H9 (cell line): ENCODE measurements at regions not wholly inside any gene's neighbourhood (a gene's known extent, or its start where the extent isn't known, plus 50 kb on each side); places are given as distances from the start of the nearest gene placed in this dataset.
A peak's percentile ranks its signal among the peaks of the same experiment; 100 is the strongest.
"Not testable (repeated sequence)": the region's sequence is repeated elsewhere in the genome, so short reads cannot be mapped to it uniquely, and the experiment has no call there.

Experiments used
- DNase-seq: peaks from one replicate; pipeline ENCODE4 v3.0.0-alpha.2; 2017
- H2AFZ ChIP-seq: one replicate; pipeline ENCODE4 v1.6.1; 2013; ENCODE audit warnings: mild to moderate bottlenecking, low read length, control low read depth, moderate library complexity
- H2AK5ac ChIP-seq: 2 replicates; pipeline ENCODE4 v1.6.1; 2013; ENCODE audit warnings: low read length, control low read depth, mixed read lengths; ENCODE audit not compliant: insufficient read length
- H2BK120ac ChIP-seq: one replicate; pipeline ENCODE4 v1.6.1; 2013; ENCODE audit warnings: low read depth, mild to moderate bottlenecking, low read length, control low read depth, inconsistent platforms; ENCODE audit not compliant: poor library complexity, severe bottlenecking
- H2BK12ac ChIP-seq: 2 replicates; pipeline ENCODE4 v1.6.1; 2013; ENCODE audit warnings: low read length, control low read depth, mixed read lengths, low read depth; ENCODE audit not compliant: insufficient read length
- H2BK15ac ChIP-seq: 2 replicates; pipeline ENCODE4 v1.6.1; 2013; ENCODE audit warnings: low read depth, low read length, control low read depth
- H2BK20ac ChIP-seq: one replicate; pipeline ENCODE4 v1.6.1; 2013; ENCODE audit warnings: low read depth, mild to moderate bottlenecking, low read length, control low read depth, inconsistent platforms; ENCODE audit not compliant: poor library complexity, severe bottlenecking
- H2BK5ac ChIP-seq: 2 replicates; pipeline ENCODE4 v1.6.1; 2013; ENCODE audit warnings: low read length, control low read depth, mixed read lengths; ENCODE audit not compliant: insufficient read length
- H3K14ac ChIP-seq: 2 replicates; pipeline ENCODE4 v1.6.1; 2013; ENCODE audit warnings: low read length, control low read depth; ENCODE audit not compliant: insufficient read depth
- H3K18ac ChIP-seq: 2 replicates; pipeline ENCODE4 v1.6.1; 2013; ENCODE audit warnings: low read depth, mild to moderate bottlenecking, mixed read lengths, low read length, control low read depth; ENCODE audit not compliant: insufficient read length
- H3K23ac ChIP-seq: 2 replicates; pipeline ENCODE4 v1.6.1; 2013; ENCODE audit warnings: low read length, control low read depth, mixed read lengths, low read depth; ENCODE audit not compliant: insufficient read length
- H3K23me2 ChIP-seq: 2 replicates; pipeline ENCODE4 v1.6.1; 2013; ENCODE audit warnings: low read depth, mild to moderate bottlenecking, mixed read lengths, low read length, control low read depth; ENCODE audit not compliant: insufficient read length, poor library complexity, severe bottlenecking
- H3K27ac ChIP-seq: 2 replicates; pipeline ENCODE4 v1.5.1; 2013; ENCODE audit warnings: low read length, control low read depth, mixed read lengths, low read depth; ENCODE audit not compliant: insufficient read length
- H3K27me3 ChIP-seq: 2 replicates; pipeline ENCODE4 v1.6.1; 2013; ENCODE audit warnings: low read length, control low read depth, inconsistent platforms; ENCODE audit not compliant: insufficient read depth
- H3K4ac ChIP-seq: 2 replicates; pipeline ENCODE4 v1.6.1; 2013; ENCODE audit warnings: low read depth, mild to moderate bottlenecking, control low read depth, inconsistent platforms, low read length, moderate library complexity
- H3K4me1 ChIP-seq: 2 replicates; pipeline ENCODE4 v1.6.1; 2013; ENCODE audit warnings: low read length, control low read depth, inconsistent platforms; ENCODE audit not compliant: insufficient read depth
- H3K4me2 ChIP-seq: 2 replicates; pipeline ENCODE4 v1.6.1; 2013; ENCODE audit warnings: low read length, control low read depth, mixed read lengths; ENCODE audit not compliant: insufficient read length, insufficient read depth
- H3K56ac ChIP-seq: 2 replicates; pipeline ENCODE4 v1.6.1; 2013; ENCODE audit warnings: low read depth, mild to moderate bottlenecking, mixed read lengths, low read length, control low read depth; ENCODE audit not compliant: insufficient read length
- H3K79me1 ChIP-seq: 2 replicates; pipeline ENCODE4 v1.6.1; 2013; ENCODE audit warnings: low read depth, mild to moderate bottlenecking, moderate library complexity, low read length, control low read depth, inconsistent platforms; ENCODE audit not compliant: insufficient read depth, poor library complexity, severe bottlenecking
- H3K79me2 ChIP-seq: 2 replicates; pipeline ENCODE4 v1.6.1; 2013; ENCODE audit warnings: low read length, control low read depth, inconsistent platforms; ENCODE audit not compliant: insufficient read depth
- H3K9ac ChIP-seq: 2 replicates; pipeline ENCODE4 v1.6.1; 2013; ENCODE audit warnings: low read length, control low read depth, mixed read lengths; ENCODE audit not compliant: insufficient read length; ENCODE audit errors: extremely low read depth
- H3K9me3 ChIP-seq: one replicate; pipeline ENCODE4 v1.6.1; 2013; ENCODE audit warnings: low read depth, low read length, inconsistent platforms; ENCODE audit not compliant: control insufficient read depth
- H3T11ph ChIP-seq: one replicate; pipeline ENCODE4 v1.6.1; 2013; ENCODE audit warnings: mild to moderate bottlenecking, low read length, control low read depth, inconsistent platforms
- H4K20me1 ChIP-seq: one replicate; pipeline ENCODE4 v1.6.1; 2013; ENCODE audit not compliant: control insufficient read depth, insufficient read length, insufficient read depth
- H4K5ac ChIP-seq: 2 replicates; pipeline ENCODE4 v1.6.1; 2013; ENCODE audit warnings: low read depth, mild to moderate bottlenecking, mixed read lengths, low read length, control low read depth; ENCODE audit not compliant: insufficient read length
- H4K8ac ChIP-seq: replicated peaks from 2 replicates; pipeline ENCODE4 v1.6.1; 2013; ENCODE audit warnings: low read length, control low read depth, mixed read lengths, low read depth; ENCODE audit not compliant: insufficient read length
- H4K91ac ChIP-seq: 2 replicates; pipeline ENCODE4 v1.6.1; 2013; ENCODE audit warnings: low read depth, mild to moderate bottlenecking, moderate library complexity, mixed read lengths, low read length, control low read depth; ENCODE audit not compliant: insufficient read length
- H3K27ac Mint-ChIP-seq, 3 experiments: 2 replicates in 2 of 3; 3 replicates in 1 of 3; pipeline ENCODE4 v1.8.0; 2020 to 2021; ENCODE audit warnings: mixed read lengths in 3 of 3, mild to moderate bottlenecking in 1 of 3, moderate library complexity in 1 of 3
- H3K27me3 Mint-ChIP-seq: 2 replicates; pipeline ENCODE4 v1.8.0; 2021; ENCODE audit warnings: low read depth, mild to moderate bottlenecking, moderate library complexity, mixed read lengths
- H3K36me3 Mint-ChIP-seq, 3 experiments: 2 replicates in 2 of 3; 3 replicates in 1 of 3; pipeline ENCODE4 v1.8.0; 2020 to 2021; ENCODE audit warnings: low read depth in 3 of 3, mixed read lengths in 3 of 3; ENCODE audit not compliant: insufficient read depth in 1 of 3
- H3K4me1 Mint-ChIP-seq, 2 experiments: 2 replicates each; pipeline ENCODE4 v1.8.0; 2020; ENCODE audit warnings: mixed read lengths in 2 of 2
- H3K4me3 Mint-ChIP-seq, 2 experiments: 2 replicates in 1 of 2; 3 replicates in 1 of 2; pipeline ENCODE4 v1.8.0; 2020 to 2021; ENCODE audit warnings: mild to moderate bottlenecking in 2 of 2, mixed read lengths in 2 of 2, moderate library complexity in 1 of 2
- H3K9me3 Mint-ChIP-seq, 2 experiments: 2 replicates in 1 of 2; 3 replicates in 1 of 2; pipeline ENCODE4 v1.8.0; 2020; ENCODE audit warnings: mild to moderate bottlenecking in 2 of 2, mixed read lengths in 2 of 2, moderate library complexity in 1 of 2
- CTCF ChIP-seq: fragments of 200-600 bp; sonication (generic); conservative IDR thresholded peaks from 3 replicates; pipeline ENCODE4 v1.8.0; 2021; ENCODE audit warnings: antibody characterized with exemption, mild to moderate bottlenecking
- WGBS: extraction: QIAGEN DNeasy Blood & Tissue Kit; methylation state at CpG from one replicate; pipeline ENCODE4 v1.1.7; 2013; ENCODE audit warnings: missing lambda C conversion rate, low lambda C conversion rate, mixed read lengths; ENCODE audit not compliant: insufficient read length; ENCODE audit errors: extremely low coverage; 5-methylcytosine and 5-hydroxymethylcytosine counted together

- no peak overlapping the region for H3T11ph ChIP-seq
- no peaks in the 10 kb centered on the region for H3K4me1 Mint-ChIP-seq
- H3K27ac Mint-ChIP-seq: no peak overlapping the region
- no peaks in the 10 kb centered on the region for H3K9me3 ChIP-seq
- H4K20me1 ChIP-seq: no peaks in the 10 kb centered on the region
- DNase-seq: no peak
- H4K8ac ChIP-seq: no peak overlapping the region
- no peak overlapping the region for H3K23ac ChIP-seq
- H3K56ac ChIP-seq: no peak overlapping the region
- no peak overlapping the region for H4K91ac ChIP-seq
- no peaks in the 10 kb centered on the region for H3K79me1 ChIP-seq
- no peak overlapping the region for H3K18ac ChIP-seq
- no peaks in the 10 kb centered on the region for H3K79me2 ChIP-seq
- H3K27me3 ChIP-seq: no peaks in the 10 kb centered on the region
- no peaks in the 10 kb centered on the region for H3K23me2 ChIP-seq
- H3K4me1 ChIP-seq: no peaks in the 10 kb centered on the region
- no peak overlapping the region for H3K4me2 ChIP-seq
- H2BK12ac ChIP-seq: no peak overlapping the region
- WGBS: 100% methylated on average over 1 of the region's 4 CpGs
- H4K5ac ChIP-seq: no peak overlapping the region
- peaks cover 2 to 4% (median 2%) of the 10 kb centered on the region in 3 experiments; a peak in 5 of 7 replicates for H3K36me3 Mint-ChIP-seq
- H3K9ac ChIP-seq: no peak overlapping the region
- H2AFZ ChIP-seq: no peak overlapping the region
- H2BK15ac ChIP-seq: no peak overlapping the region
- H3K4ac ChIP-seq: no peak overlapping the region
- H2BK5ac ChIP-seq: no peak overlapping the region
- no peak overlapping the region for H2BK20ac ChIP-seq
- TF ChIP-seq CTCF: no peak
- H3K14ac ChIP-seq: no peak overlapping the region
- H2AK5ac ChIP-seq: no peak overlapping the region
- H2BK120ac ChIP-seq: no peak overlapping the region
- peaks cover 6% of the 10 kb centered on the region in 2 experiments; a peak in 4 of 5 replicates for H3K9me3 Mint-ChIP-seq
- no peaks in the 10 kb centered on the region for H3K27me3 Mint-ChIP-seq
- no peak overlapping the region for H3K27ac ChIP-seq
- H3K4me3 Mint-ChIP-seq: no peak overlapping the region
These were observed 486.8 kb downstream of the KLF12 start for GRCh38 chr13:73647417-73647816.

GRCh38 chr13:73640476-73641179, 493.6 kb downstream of the KLF12 start:
- H2AK5ac ChIP-seq, H3K14ac ChIP-seq: not testable (repeated sequence)
- WGBS: no CpG with 5 or more reads among the region's 30 CpGs

More at GRCh38 chr13:73640476-73641179, 493.6 kb downstream of the KLF12 start:
- not testable (repeated sequence) for H2BK15ac ChIP-seq, H3K18ac ChIP-seq, H3K23ac ChIP-seq, H3K4me1 Mint-ChIP-seq, H2BK120ac ChIP-seq, H3K27me3 Mint-ChIP-seq, H2BK20ac ChIP-seq, H3K4ac ChIP-seq, H3T11ph ChIP-seq, H3K9me3 Mint-ChIP-seq, H2BK5ac ChIP-seq, DNase-seq, H3K9me3 ChIP-seq, H3K9ac ChIP-seq, H4K5ac ChIP-seq, H2AFZ ChIP-seq, H4K20me1 ChIP-seq, H3K36me3 Mint-ChIP-seq, H3K23me2 ChIP-seq, H3K79me2 ChIP-seq, H2BK12ac ChIP-seq, H3K4me1 ChIP-seq, H3K27ac ChIP-seq, H3K56ac ChIP-seq, H3K79me1 ChIP-seq, H3K4me2 ChIP-seq, H3K27me3 ChIP-seq, H4K8ac ChIP-seq, H4K91ac ChIP-seq
- Mint-ChIP-seq H3K27ac (peak overlapping the region; percentile 27 to 93 (median 30); a peak in 4 of 7 replicates), H3K4me3 (peak overlapping the region in 1 of 2 experiments; percentile 34; a peak in 1 of 5 replicates)
